GM12873 (cell line): ENCODE measurements at regions not wholly inside any gene's neighbourhood (a gene's known extent, or its start where the extent isn't known, plus 50 kb on each side); places are given as distances from the start of the nearest gene placed in this dataset.

Experiments used
- TF ChIP-seq, protein P1 (sequence below): IDR thresholded peaks from 2 replicates; pipeline ENCODE4 v1.5.1; 2012; ENCODE audit warnings: low read depth, mild to moderate bottlenecking, moderate library complexity, low read length, control low read depth; ENCODE audit not compliant: insufficient read depth; ENCODE audit errors: missing control alignments

DNA sequence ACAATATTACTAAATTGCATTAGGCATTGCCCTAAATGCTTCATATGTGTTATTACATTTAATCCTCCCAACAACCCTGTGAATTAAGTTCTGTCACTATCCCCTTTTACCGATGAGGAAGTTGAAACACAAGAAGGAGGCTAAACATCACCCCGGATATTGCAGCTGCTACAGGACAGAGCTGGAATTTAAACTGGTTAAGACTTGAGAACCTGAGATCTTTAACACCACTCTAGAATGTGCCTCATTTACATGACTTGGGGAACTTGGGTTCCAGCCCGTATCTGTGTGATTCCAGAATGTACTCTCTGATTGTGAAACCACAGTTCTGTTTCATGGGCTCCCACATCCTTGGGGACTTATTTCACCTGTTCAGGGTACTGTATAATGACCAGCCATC lies 165.1 kb upstream of the PPARGC1A start:
- TF ChIP-seq, protein P1, sequence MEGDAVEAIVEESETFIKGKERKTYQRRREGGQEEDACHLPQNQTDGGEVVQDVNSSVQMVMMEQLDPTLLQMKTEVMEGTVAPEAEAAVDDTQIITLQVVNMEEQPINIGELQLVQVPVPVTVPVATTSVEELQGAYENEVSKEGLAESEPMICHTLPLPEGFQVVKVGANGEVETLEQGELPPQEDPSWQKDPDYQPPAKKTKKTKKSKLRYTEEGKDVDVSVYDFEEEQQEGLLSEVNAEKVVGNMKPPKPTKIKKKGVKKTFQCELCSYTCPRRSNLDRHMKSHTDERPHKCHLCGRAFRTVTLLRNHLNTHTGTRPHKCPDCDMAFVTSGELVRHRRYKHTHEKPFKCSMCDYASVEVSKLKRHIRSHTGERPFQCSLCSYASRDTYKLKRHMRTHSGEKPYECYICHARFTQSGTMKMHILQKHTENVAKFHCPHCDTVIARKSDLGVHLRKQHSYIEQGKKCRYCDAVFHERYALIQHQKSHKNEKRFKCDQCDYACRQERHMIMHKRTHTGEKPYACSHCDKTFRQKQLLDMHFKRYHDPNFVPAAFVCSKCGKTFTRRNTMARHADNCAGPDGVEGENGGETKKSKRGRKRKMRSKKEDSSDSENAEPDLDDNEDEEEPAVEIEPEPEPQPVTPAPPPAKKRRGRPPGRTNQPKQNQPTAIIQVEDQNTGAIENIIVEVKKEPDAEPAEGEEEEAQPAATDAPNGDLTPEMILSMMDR = no peak

DNA sequence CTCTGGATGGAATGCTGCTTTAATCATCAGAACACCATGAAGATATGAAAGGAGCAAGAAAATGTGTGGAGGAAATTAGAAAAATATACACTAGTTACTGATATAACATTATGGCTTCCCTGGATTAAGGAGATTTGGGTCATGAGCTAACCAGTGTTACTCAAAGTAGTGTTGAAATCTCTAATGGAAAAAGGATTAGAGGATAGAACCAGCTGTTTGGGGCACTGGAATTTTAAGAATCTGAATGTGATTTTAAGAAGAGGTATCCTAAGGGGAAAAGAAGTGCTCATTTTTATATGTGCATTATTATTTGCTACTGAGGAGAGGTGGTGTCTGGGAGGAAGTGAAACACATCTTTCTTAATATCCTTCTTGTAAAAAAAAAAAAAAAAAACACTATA lies 164.1 kb upstream of the PPARGC1A start:
- TF ChIP-seq, protein P1 = no peak

DNA sequence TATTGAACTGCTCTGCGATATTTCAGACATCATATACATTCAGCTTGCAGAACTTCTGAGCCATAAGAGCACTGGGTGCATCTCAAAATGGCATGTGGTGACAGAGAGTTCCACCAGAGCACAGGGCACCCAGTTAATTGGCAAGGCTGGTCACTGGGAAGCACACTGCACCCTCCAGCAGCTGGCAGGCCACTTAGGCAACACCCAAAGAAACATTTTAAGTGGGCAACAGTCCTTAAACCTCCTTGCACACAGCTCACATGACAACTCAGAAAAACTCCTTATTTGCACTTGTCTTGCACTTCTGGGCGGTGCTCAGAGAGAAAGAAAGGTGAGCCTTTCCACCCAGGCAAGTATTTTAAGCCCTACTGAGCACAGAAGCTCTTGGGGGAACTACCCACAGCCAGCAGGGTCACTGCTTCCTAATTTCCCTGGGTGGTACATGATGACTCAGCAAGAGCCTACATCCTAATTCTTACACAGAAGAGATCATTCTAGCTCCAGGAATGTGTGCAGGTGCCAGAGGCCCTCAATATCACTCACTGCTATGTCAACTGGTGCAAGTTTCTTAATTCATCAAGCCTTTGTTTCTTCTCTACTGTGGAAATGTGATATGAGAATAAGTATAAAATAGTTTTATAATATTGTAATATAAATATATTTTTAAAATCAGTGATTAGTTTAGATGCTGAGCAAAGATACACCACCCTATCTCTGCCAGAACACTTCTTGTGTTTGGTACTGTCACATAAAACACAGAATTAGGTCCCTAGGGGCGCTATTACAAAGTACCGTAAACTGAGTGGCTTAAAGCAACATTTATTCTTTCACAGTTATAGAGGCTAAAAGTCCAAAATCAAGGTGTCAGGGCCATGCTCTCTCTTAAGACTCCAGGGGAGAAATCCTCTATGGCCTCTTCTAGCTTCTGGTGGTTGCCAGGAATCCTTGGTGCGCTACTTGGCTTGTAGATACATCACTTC lies 155.1 kb upstream of the PPARGC1A start:
- TF ChIP-seq, protein P1 = no peak

DNA sequence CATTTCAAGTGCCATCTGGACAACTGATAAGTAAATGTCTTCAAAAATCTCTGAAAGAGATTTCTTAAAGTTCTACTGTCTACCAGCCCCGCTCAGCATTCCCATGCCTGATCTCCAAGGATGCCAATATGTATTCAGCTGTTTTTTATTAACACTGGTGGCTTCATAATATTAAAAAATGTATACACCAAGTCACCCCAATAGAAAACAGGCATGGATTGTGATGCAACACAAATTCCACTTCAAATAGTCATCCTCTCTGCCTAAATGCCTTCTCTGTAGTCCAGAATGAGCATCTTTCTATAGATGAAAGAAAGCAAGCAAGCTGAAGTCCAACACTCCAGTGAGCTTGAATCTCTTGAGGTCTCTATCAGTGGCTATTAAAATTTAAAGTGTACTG lies 152.2 kb upstream of the PPARGC1A start:
- TF ChIP-seq, protein P1 = no peak

DNA sequence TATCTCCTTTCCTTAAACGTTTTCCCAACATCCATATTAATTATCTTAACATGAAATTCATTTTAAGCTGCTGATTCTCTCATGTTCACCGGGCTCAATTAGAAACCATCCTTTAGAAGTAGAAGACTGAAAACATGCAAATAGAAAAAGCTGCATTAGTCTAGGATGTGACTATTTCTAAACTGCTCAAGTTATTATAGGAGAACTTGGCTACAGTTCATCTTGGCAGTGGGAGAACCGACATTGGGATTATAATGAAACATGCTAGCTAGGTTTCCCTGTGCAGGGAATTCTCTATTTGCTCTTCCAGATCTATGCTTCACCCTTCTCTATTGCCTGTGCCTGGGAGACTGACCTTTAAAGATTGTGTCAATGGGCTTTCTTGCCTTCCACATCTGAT lies 151.0 kb upstream of the PPARGC1A start:
- TF ChIP-seq, protein P1 = no peak

DNA sequence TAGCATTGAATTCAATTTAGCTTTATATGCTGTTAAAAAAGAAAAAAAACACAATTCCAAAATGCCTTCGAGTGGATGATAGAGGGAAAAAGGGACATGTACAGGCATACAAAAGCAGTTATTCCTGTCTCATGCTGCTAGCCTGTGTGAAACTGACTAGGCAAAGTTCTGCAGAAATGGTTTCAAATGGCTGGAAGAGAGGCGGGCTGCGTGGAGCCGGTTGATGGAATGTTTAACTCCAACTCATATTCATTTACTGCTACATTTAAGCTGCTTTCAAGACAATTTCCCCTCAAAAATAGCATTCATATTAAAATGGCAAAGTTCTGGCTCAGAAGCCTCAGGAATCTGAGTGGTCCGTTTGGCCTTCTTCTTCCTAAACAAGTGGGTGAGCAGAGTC lies 143.8 kb upstream of the PPARGC1A start:
- TF ChIP-seq, protein P1 = no peak

DNA sequence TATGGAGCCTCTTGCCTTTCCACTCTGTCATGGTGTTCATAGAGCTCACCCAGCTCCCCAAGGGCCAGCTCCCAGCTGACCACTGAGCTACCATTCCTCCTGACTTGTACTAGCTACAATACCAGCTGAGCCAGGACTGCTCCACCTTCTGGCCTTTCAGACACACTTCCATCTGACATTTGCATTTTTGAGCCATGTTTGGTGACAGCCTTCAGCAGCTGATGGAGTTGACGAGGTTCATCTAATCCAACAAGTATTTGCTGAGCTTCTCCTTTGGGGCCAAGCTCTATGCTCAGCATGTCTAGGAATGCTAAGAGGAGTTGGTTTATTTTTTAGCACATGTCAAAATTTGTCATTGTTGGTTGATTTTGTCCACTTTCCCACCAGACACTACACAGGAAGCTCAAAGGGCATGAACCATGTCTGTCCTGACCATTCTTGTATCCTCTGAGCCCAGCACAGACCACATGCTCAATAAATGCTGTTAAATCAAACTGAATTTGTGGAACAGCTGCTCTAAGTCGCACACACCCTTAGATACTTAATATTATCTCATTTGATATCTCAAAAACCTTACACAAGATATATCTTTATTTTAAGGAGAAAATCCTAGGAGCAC lies 142.6 kb upstream of the PPARGC1A start:
- TF ChIP-seq, protein P1 = peak; percentile 28
